ENCODE measurements at regions not wholly inside any gene's neighbourhood (a gene's known extent, or its start where the extent isn't known, plus 50 kb on each side); places are given as distances from the start of the nearest gene placed in this dataset.

DNA sequence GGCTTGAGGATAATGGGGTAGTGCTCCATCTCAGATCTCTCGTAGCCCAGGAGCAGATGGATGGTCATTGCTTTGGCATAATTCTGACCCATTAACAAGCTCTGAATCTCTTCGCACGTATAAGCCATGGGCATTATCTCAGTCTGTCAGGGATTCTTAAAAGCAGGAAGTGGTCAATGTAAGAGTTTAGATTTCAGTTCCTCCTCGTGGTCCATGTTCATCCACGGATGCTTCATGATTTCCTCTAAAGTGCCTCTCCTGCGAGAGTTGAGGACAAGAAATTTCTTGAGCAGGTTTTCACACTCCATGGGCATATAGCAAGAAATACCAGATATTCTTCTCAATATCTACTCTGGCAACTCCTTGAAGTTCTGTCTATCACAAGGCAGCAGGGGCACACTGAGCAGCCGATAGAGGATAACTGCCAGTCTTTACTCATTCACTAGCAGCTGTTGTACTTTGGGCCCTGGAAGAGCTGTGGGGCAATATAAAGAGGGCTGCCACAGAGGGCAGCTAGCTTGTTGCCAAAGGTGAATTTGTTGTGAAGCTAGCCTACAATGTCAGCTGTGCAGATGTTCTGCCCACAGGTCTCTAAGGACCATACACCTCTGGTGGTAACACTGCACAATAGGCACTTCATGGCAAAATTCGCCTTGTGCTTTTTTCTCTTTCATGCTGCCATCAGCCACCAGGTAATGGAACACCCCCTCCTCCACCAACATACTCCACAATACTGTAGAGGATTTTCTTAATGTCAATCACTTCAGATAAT, 52.0 kb upstream of the WDR17 start:
- no peak for DNase-seq

DNA sequence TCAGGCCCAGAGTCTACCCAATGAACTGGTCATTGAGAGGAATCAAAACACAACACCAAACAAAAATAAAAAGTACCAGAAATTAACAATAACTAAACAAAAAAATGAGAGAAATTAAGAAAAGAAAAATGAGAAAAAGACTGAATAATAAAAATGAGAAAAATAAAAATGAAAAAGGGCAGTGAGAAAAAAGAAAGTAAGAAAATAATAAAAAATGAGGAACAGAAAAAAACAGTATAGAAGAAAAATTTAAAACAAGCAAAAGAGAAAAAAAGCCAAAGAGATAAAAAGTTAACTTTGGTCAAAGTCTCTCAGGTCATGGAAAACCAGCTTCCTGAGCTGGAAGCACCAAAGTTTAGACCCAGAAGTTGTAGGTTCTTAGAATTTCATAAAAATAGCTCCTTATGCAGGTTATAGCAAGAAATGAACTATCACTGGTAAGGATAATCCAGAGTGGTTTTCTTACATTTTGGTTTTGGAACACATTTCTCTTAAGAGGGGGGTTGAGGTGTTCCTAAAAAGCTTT, 51.0 kb upstream of the WDR17 start:
- DNase-seq: no peak

All from NCI-H1930 (cell line).